COR-L47 (cell line): ENCODE measurements at regions not wholly inside any gene's neighbourhood (a gene's known extent, or its start where the extent isn't known, plus 50 kb on each side); places are given as distances from the start of the nearest gene placed in this dataset.

Source experiments
- DNase-seq: peaks from one replicate; lab custom pipeline; 2025; lab: John Stamatoyannopoulos, UW

DNA sequence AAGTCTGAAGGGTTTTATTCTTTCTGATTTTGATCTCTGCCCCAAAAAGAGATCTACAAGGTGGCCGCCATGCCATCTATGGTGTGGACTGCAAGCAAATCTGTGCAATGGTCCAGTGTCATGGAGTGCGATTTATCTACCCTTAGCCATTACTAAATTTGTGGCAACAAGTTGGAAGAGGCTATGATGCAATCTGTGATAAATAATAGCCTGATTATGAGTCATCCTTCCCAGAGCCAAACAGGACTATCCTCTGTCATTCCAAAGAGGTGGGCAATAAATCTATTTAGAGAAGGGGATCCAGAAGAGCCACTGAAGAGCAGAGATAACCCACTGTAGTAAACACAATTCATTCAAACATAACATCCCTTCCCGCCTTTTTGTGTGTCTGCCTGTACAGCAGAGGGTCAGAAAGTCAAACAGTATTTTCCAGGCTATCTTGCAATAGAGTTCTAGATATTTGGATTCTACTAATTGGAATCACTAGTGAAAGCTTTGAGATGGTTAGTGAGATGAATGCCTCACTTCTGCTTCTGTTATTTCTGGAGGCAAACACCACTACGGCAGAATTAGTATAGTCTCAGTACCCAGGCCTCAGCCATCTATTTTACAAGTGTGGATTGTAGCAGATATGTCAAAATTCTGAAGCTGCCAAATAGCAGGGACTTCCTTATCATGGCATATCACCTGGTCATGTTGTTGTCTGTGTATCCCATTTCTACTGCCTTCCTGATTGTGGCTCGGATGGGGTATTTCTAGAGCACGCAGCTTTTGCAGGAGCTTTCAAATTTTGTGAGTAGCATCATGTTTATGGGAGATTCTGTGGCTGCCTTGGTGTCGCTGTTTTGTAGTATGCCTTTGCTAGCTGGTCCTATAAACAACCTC is 192.0 kb downstream of the SMIM20 start:
- DNase-seq: no peak

DNA sequence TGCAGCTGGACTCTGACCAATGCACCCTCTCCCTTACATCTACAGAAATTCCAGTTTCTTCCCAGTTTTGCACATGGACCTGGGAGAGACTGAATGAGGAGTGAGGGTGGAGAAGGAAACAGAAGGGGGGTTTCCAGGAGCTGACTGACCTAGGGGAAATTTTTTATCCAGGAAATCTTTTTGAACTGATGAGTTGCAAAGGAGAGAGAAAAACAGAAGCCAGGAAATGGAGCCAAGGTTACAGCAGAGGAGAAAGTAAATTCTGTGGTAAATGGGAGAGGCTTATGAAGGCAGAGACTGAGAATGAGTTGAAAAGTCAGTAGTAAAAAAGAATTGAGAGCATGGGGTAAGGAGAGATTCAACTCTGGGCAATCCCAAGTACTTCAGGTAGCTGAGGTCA is 192.8 kb downstream of the SMIM20 start:
- DNase-seq: no peak

DNA sequence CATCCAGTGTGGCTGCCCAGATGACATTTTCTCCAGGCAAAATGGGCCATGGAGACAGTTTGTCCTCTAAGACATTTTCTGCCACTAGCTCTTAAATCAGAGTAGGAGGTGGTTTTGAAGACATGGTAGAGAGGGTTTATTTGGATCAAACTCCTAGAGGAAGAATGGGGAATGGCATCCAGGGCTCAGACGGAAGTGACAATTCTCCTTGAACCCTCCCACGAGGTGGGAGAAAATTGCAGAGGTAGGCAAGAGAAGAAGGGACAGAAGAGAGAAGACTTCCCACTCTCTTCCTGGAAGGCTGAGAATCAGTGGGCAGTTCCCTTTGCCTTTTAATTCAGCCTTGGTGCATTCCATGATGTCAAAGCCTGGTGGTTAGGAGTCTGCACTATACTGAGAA is 194.0 kb downstream of the SMIM20 start:
- no peak for DNase-seq

DNA sequence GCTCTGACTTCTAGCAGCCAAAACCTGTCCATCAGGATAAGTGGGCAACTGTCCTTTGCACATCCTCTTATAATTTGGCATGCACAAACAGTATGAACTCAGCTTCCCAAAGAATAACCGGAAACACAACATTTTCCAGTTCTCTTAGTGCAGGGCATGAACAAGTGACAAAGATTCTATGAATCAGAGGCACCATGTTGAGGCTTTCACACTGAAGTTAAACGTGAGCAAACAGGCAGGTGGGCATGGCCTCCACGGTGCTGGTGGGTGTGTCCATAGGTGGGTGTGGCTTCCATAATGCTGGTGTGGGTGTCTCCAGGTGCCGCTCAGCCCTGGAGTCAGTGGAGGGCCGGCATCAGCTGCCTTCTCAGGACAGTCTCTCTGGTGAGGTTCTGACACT is 196.5 kb downstream of the SMIM20 start:
- no peak for DNase-seq

DNA sequence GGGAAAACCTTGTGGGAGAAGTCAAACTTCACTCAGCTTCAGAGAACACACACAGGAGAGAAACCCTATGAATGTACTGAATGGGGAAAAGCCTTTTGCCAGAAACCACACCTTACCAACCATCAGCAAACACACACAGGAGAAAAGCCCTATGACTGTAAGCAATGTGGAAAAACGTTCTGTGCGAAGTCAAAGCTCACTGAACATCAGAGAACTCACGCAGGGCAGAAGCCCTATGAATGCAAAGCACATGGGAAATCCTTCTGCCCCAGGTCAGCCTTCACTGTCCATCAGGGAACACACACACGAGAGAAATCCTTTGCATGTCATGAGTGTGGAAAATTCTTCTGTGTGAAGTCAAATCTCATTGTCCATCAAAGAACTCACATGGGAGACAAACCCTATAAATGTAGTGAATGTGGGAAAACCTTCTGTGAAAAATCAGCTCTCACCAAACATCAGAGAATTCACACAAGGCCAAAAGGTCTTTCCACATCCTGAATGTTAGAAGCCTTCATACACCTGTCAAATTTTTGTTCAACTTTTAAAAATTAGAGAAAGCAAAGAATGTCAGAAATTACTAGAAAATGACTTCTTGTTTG is 199.4 kb downstream of the SMIM20 start:
- DNase-seq: no peak

DNA sequence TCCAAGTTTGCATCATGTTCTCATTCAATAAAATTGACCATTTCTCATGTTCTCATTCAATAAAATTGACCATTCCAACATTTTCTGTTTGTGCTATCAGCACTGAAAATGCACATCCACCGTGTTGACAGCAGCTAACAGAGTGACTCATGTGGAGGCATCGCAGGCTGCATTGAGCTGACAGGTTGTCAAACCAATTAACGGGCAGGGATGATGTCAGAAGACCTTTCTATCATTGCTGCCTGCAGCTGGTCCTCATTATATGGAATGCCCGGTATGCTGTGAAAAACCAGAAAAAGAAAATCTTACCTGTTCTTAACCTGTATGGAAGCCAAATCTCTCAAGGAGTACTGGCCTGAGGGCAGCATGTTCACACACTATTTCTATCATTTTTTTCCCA is 202.0 kb downstream of the SMIM20 start:
- no peak for DNase-seq

DNA sequence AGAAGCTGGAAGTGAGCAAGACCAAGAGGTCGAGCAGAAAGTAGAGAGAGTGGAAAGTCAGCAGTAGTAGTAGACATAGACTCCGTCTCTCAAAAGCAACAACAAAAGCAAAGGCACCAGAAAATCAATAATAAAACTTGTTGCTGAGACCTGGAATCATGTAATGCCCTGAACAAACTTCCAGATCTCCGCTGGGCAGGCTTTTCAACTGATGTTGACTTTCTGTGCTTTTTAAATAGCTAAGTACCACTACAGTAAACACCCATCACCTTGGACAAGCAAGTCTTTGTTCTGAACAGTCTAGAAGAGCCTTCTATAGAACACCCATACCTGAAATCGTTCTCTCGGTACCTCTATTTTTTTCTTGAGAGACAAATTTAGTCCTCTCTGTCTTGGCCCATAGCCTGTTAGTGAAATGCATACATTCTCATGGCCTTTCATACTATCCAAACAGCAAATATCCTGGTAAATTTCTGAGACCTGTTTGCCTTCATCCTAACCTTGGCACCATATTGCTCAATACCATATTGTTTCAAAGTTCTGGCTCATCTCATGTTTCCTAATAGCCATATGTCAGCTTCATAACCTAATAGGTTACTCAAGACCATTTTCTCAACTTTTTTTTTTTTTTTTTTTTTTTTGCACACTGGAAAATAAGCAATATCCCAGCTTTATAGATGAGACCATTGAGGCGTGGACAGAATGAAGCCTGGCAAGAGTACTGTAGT is 200.6 kb upstream of the RBPJ start:
- DNase-seq: no peak

DNA sequence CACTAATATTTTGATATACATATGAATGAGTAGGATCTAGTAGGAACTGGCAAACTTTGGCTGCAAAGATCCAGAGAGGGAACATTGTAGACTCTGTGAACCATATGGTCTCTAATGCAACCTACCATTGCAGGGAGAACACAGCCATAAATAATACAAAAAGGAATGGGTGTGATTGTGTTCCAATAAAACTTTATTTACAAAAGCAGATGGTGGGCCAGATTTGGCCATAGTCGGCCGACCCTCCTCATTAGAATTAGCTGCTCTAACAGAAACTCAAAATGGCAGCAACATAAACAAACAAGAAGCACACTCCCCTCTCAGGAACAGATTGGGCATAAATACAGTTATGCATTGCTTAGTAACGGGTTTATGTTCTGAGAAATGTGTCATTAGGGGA is 198.1 kb upstream of the RBPJ start:
- no peak for DNase-seq

DNA sequence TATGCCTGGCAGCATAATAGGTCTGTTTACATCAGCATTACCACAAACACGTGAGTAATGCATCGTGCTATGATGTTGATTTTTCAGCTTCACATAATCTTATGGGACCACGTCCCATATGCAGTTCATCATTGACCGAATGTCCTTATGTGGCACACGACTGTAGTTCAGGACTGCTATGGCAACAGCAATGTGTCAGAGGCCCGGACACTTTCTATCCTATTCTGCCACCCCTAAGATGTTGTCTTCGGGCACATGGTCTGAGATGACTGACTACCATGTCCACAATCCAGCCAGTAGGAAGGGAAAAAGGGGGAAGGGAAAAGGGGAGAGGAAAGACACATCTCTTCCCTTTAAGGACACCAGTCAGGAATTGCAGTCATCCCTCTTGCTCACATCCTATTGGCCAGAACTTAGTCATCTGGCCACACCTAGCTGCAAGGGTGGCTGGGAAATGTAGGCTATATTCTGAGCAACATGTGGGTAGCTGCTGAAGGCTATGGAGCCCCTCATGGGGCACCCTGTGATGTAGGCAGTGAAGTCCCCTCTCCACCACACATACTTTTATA is 196.0 kb upstream of the RBPJ start:
- no peak for DNase-seq

DNA sequence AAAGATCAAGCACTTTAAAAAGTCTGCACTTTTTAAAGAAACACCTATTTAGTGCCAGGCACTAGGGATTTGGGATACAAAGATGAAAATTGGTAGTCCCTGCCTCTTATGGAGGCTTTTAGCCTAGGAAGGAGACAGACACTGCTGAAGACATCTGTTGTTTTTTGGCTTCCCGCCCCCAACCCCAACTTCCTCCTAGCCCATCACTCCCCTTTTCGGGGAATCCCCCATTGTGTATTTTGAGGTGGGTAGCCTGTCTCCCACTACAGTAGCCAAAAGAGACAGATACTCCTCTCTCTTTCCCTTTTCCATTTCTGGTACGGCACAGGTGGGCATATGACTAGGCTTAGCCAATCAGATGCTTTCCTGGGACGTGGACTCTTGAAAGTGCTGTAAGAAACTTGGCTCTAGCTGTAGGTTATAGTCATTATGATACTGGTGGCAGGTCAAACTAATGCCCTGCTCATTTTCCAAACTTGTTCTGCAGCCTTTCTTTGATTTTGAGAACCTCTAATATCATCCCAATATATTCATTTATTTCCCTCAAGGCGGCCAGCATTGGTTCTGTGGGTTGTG is 194.6 kb upstream of the RBPJ start:
- no peak for DNase-seq

DNA sequence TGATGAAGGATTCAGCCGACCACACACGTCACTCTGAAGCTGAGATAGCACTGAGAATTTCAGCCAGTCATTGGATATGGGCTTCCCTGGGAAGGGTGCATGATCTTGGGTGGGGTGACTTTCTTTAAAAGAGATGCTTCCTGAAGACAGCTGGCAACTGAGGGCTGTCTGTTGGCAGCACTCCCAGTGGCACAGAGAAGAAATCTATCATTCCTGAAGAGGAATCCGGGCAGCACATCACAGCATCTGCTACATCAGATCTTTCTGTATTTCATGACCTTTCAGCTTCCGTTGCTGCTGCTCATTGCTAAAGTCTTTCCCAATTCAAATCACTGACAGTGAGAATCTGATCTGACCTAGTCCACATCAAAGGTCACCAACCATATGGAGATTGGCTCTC is 193.8 kb upstream of the RBPJ start:
- no peak for DNase-seq

DNA sequence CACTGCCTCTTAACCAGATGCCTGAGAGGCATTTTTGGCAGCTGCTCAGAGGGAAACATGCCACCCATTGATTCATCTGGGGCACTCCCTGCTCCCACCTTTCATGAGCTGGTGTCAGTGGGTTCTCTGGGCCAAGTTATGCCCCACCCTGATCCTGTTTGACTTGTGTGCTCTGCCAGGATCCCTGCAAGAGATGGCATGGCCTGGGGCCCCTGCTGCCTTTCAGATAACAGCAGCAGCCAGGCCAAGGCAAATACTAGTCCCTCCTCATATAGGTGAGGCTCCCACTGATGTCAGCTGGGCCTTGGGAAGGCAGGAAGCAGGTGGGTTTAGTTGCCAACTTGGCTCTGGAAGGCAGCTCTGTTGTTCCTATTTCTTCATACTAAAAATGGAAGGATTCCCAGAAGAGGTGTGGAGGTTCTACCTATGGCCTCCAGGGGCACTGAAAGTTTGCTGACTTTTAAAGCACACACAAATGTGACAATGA is 192.9 kb upstream of the RBPJ start:
- peak; percentile 14 for DNase-seq

DNA sequence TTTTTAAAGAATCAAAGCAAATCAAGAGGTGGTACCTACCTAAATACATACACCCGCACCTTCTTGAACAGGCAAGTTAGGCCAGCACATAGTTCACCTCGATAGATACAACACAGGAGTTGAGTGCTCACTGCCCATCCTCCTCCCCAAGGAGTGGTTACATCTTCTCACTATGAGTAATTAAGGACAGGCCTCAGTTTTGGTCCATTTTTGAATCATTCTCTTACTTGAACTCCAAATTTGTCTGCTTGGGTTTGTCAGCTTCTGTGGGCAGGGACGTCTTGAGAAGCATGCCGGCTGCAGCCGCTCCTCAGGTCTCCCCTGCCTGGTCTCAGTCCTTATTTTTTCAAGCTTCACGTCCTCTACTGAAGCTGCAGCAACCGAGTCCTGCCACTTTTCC is 190.6 kb upstream of the RBPJ start:
- DNase-seq: no peak

DNA sequence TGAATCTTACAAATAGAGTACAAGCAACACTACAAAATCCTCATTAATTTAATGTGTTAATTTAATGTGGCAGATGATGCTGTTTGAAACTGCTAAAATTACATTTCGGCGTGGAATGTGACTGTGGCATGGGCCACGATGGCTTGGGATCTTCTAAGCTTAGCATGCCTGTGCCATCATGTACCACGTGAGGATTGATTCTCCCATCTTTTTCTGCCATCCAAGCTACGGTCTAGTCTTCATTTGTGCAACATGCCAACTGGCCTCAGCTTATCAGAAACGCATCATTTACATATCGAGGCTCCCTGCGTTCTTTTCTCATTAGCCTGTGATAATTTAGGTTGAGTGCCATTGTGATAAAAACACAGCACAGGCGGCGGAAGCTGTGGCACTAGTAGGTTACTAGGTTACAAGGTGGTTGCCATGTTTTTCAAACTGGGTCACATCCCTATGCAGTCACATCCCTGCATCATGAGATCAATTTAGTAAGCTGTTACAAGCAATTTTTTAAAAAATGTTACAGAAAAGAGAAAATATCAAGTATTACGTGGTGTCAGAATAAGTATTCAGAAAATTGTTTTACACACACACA is 189.9 kb upstream of the RBPJ start:
- DNase-seq: no peak

DNA sequence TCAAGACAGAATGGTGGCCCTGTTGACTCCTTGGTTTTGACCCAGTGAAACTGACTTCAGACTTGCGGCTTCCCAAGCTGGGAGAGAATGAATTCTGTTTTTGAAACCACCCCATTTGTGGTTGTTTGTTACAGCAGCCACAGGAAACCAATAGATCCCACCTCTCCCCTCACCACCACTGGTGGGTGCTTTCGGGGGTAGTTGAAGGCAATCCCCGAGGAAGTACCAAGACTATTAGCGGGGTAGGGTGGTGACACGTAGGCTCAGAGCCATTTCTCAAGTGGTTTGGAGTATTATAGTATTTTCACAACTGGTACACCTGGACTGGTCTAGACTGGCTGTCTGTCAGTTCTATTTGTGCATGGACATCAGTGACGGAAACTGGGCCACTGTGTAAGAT is 189.1 kb upstream of the RBPJ start:
- DNase-seq: no peak

DNA sequence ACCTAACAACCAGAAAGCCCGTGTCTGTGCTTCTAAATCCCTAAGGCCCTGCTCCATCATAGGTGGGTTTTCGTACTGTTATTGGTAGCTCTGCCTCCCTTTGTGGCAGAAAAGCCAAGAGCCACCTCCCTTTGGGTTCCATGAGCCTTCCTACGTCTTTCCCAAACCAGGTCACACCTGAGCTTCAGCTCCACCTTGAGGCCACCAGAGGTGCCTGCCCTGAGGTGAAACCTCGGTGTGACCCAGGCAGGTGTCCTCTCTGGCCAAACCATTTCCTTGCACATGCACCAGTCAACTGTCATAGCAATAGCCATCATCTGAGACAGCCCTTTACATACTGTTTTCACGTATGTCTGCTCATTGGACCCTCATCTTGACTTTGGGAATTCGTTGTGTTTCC is 188.0 kb upstream of the RBPJ start:
- DNase-seq: no peak

DNA sequence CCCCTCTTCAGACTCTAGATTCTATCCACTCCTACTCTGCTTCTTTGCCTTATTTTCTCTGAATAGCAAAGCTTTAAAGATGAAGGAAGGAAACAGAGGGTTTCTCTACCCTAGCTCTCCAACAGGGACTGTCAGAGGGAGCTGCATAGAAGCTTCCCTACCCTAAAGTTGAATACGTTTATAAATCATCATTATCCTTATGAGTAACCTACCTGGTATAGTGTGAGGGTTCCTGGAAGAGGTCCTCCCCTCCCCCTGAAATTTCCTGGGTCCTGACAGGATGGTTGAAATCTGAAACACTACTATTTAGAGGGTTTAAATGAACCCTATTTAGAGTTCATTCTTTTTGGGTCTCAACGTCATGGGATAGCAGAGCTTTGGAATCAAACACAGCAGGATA is 187.0 kb upstream of the RBPJ start:
- no peak for DNase-seq

DNA sequence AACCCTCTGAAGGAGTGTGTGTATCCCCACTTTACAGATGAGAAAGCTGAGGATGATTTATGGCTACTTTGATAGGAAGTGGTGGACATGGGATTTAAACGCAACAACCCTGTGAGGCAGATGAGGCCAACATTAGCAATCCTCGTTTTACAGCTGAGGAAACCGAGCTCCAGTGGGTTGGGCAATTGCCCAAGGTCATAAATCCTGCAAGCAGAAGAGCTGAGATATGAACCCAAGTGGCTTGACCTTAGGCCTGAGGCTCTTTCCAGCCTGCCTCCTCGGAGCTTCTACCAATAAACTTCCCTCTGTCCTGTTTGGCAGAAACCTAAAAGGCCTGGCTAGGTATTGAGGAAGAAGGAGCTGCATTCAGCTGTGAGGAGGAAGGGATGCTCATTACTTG is 185.5 kb upstream of the RBPJ start:
- DNase-seq: no peak

DNA sequence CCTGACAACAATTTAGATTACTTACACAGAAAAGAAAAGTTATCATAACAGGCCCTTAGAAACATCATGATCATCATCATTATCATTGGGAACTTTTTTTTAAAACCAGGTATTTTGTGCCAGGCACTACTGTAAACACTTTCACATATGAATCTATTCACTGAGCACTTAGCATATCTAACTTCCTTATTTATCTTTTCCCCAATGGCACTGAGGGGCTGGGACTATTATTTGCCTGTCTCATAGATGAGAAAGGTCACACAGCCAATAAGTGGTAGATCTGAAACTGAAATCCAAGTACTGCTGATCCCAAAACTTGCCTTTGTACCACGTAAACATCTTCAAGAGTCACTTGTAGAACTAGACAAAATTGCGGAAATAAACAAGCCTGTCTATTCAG is 184.2 kb upstream of the RBPJ start:
- DNase-seq: no peak

DNA sequence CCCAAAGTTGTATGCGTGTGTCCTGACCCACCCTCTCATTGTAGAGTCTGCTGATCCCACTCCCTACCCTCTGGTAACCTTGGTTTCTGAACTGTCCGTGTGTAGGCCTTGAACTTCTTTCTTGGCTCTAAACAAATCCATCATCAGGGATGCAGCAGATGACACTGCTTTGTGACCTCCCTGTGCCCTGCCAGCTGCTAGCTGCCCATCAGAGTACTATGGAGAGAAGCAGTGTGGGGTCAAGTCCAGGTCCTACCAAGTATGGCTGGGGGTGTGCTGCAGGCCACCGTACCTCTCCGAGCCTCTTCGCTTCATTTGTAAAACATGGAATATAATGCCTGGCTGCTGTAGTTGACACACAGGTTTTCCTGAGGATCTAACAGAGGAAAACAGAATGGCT is 183.5 kb upstream of the RBPJ start:
- no peak for DNase-seq

DNA sequence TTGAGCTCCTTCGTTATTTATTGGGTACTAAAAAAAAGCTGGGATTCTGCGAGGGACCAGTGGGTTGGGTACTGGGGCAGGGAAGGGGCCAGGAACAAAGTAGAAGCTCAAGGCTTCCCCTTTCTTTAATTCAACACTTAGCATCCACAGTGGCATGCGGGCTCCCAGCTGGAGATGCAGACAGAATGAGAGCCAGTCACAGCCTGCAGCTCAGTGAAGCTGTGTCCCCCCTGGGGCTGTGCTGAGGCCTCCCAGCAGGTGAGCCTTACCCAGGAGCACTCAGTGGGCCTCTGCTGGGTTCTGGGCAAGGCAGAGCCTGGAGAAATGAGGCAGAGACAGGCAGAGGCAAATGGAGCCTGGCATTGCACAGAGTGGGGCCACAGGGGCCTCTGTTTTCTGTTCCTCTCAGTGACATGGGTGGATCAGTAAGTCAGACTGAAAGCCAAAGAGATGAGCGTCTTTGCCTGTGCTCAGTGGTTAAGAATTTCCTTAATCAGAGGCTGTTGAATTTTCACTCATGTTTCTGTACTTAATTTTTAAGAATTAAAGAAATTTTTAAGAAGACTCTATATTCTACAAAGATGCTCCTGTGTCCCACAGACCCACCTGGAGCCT is 181.4 kb upstream of the RBPJ start:
- no peak for DNase-seq
